Jurkat, Clone E6-1 (cell line): ENCODE measurements at regions not wholly inside any gene's neighbourhood (a gene's known extent, or its start where the extent isn't known, plus 50 kb on each side); places are given as distances from the start of the nearest gene placed in this dataset.
"Not testable (repeated sequence)": the region's sequence is repeated elsewhere in the genome, so short reads cannot be mapped to it uniquely, and the experiment has no call there.

ENCODE experiments used
- DNase-seq: peaks from one replicate; pipeline ENCODE4 v3.0.0-alpha.2; 2011; ENCODE audit warnings: low read depth, low spot score
- H3K4me3 ChIP-seq: 2 replicates; pipeline ENCODE4 v1.5.1; 2011; ENCODE audit warnings: mild to moderate bottlenecking, low read length, control low read depth, moderate library complexity

GRCh38 chr12:76189851-76190250 lies 105.4 kb upstream of the NAP1L1 start:
- no peak for DNase-seq
- no peak overlapping the region for H3K4me3 ChIP-seq

GRCh38 chr12:76187177-76187576 lies 102.7 kb upstream of the NAP1L1 start:
- H3K4me3 ChIP-seq = no peak overlapping the region
- DNase-seq = no peak

GRCh38 chr12:76186131-76186906 lies 101.8 kb upstream of the NAP1L1 start:
- no peak for DNase-seq
- H3K4me3 ChIP-seq = no peak overlapping the region

- DNase-seq = no peak
- H3K4me3 ChIP-seq = no peak overlapping the region
Observed at GRCh38 chr12:76183459-76184186, 99.1 kb upstream of the NAP1L1 start.

DNA sequence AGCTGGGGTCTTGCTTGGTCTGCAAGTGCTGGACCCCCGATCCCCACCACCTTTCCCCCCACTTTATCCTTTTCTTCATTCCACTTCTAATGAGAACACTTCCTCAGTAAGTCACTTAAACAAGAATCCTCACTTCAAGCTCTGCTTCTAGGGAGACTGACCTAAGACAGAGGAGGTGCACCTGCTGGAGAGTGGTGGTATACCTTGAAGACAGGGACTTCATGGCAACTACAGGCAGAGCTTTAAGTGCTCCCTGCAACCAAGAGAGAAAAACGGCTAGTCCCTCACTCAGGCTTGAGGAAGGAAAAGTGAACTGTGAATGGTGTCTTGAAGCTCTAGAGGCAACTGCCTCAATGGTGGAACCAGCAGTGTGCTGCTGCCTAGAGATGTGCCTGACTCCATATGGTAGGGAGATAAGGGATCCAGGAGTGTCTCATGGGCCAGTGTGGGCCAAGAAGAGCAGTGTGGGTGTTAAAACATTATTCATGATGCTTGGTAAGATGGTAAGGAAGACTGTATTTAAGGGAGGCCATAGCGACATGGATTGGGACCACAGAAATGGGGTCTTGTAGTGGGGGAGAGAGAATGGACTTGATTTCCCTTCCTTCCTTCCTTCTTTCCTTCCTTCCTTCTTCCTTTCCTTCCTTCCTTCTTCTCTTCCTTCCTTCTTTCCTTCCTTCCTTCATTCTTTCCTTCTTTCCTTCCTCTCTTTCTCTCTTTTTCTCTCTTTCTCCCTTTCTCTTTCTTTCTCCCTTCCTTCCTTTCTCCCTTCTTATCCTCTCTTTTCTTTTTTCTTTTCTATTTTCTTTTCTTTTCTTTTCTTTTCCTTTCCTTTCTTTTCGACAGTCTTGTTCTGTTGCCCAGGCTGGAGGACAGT lies 96.2 kb upstream of the NAP1L1 start:
- DNase-seq = no peak
- H3K4me3 ChIP-seq = no peak overlapping the region

- no peak overlapping the region for H3K4me3 ChIP-seq
- DNase-seq = no peak
Observed at GRCh38 chr12:76178452-76178851, 94.0 kb upstream of the NAP1L1 start.

- no peak for DNase-seq
- no peak overlapping the region for H3K4me3 ChIP-seq
Observed at GRCh38 chr12:76177821-76178220, 93.3 kb upstream of the NAP1L1 start.

DNA sequence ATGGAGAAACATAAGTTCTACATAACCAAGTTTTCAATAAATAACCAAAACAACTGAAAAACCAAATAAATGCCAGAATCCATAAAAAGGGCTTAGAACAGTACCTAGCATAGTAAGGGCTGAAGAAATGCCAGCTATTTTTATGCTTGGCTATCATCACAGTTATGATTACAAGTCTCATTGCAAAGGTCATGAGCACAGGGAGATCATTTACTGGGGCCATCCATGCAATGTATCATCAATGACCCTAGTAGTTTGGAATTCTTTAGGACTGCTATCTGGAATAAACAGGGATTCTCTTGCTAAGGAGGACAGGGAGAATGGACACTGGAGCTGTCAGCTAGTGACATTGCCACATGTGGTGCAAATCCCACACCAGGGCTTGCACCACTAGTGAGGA lies 92.5 kb upstream of the NAP1L1 start:
- DNase-seq = no peak
- H3K4me3 ChIP-seq = no peak overlapping the region

DNA sequence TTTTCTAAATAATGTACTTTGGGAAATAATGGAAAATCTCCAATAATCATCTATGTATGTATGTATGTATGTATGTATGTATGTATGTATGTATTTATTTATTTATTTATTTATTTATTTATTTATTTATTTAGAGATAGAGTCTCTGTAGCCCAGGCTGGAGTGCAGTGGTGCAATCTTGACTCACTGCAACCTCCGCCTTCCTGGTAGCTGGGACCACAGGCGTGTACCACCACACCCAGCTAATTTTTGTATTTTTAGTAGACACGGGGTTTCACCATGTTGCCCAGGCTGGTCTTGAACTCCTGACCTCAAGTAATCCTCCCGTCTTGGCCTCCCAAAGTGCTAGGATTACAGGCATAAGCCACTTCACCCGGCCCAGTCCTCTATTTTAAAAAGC lies 91.5 kb upstream of the NAP1L1 start:
- not testable (repeated sequence) for DNase-seq, H3K4me3 ChIP-seq

- no peak for DNase-seq
- no peak overlapping the region for H3K4me3 ChIP-seq
Observed at GRCh38 chr12:76173756-76174155, 89.3 kb upstream of the NAP1L1 start.

GRCh38 chr12:76158518-76159321 lies 74.2 kb upstream of the NAP1L1 start:
- H3K4me3 ChIP-seq = no peak overlapping the region
- peak; percentile 32 for DNase-seq

DNA sequence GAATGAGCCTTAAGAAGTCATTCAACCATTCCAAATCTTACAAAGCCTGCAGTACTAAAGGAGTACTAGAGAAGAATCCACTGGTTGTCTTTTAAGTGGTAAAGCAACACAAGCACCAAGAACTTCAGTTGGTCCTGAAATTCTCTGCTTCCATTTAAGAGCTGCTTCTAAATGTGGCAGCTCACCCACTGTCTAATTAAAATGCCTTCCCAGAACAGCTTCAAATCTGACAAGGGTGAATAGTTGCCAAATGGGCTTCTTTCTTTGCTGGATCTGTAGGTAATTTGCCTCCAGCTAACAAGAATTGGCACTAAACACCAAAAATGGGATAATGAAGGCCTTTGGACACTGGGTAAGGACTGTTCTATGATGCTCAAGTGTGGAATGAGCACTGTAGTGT lies 72.2 kb upstream of the NAP1L1 start:
- H3K4me3 ChIP-seq = no peak overlapping the region
- no peak for DNase-seq

DNA sequence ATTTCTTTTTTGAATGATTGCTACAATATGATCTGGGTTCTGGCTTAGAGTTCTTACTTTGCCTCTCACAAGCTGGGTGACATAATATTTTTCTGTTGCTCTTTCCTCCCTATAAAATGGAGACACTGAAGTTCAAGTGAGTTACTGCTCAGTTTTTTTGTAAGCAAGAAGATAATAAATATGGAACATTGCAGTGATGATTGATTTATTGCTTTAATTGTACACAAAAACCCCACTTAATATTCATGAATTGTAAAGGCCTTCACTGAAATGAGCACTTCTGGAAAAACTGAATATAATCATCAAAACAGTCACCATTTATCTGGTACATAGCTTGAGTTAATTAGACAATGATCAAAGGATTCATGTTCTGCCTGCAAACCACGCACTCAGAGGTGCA lies 71.8 kb upstream of the NAP1L1 start:
- DNase-seq = no peak
- no peak overlapping the region for H3K4me3 ChIP-seq

DNA sequence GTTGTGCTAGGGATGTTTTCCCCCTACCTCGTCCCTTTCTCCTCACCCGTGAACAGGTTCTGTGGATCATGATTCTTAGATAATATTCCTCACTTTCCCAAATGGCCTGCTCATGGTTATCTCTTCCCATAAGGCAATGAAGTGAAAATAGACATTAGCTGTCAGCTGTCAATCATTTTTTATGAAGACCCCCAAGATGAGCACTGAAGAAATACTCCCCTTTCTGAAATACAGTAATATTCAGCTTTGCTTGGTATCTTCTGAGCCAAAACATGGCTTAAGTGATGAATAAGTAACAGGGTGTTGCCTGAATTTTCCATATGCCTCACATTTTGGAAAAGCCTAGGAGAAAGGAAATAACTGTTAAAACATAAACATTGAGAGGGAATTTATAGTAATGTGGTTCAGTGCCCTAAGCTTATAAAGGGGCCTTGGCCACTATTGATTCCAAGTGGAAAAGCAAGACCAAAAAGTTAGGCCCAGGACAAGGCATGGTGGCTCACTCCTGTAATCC lies 70.7 kb upstream of the NAP1L1 start:
- DNase-seq = no peak
- no peak overlapping the region for H3K4me3 ChIP-seq

- no peak for DNase-seq
Observed at GRCh38 chr12:76153616-76154015, 69.1 kb upstream of the NAP1L1 start.

GRCh38 chr12:76152181-76152807 lies 67.8 kb upstream of the NAP1L1 start:
- DNase-seq = no peak
- H3K4me3 ChIP-seq = no peak overlapping the region

More at GRCh38 chr12:76153616-76154015, 69.1 kb upstream of the NAP1L1 start:
- H3K4me3 ChIP-seq = no peak overlapping the region

- no peak overlapping the region for H3K4me3 ChIP-seq
- peak; percentile 36 for DNase-seq
Observed at GRCh38 chr12:76144245-76144549, 59.7 kb upstream of the NAP1L1 start.
